MCF 10A (cell line): ENCODE measurements at regions not wholly inside any gene's neighbourhood (a gene's known extent, or its start where the extent isn't known, plus 50 kb on each side); places are given as distances from the start of the nearest gene placed in this dataset.

ENCODE experiments used
- BruUV-seq: library from RNA; stranded (reverse); fragments of 400-500 nt; replicated peaks from 2 replicates; lab custom pipeline; 2021; lab: Mats Ljungman, UMichigan
- CTCF ChIA-PET: fragments of 300-600 bp; sonication (Branson Sonifier 250); formaldehyde crosslinking; extraction: SDS; loops from one replicate; lab custom pipeline; 2021; ENCODE audit warnings: antibody characterized with exemption, inconsistent platforms; lab: Yijun Ruan, JAX
- POLR2A ChIA-PET: fragments of 300-600, 350-650 bp; sonication (Branson Sonifier 250); formaldehyde crosslinking; extraction: SDS; loops from one replicate; lab custom pipeline; 2020; ENCODE audit warnings: antibody characterized with exemption, inconsistent platforms; lab: Yijun Ruan, JAX
- DNase-seq: peaks from one replicate; pipeline ENCODE4 v3.0.0-alpha.2; 2018; ENCODE audit not compliant: unreplicated experiment
- H3K27ac Mint-ChIP-seq: one replicate; pipeline ENCODE4 v1.8.0; 2022; ENCODE audit warnings: mild to moderate bottlenecking, low read depth, mixed read lengths; ENCODE audit not compliant: unreplicated experiment
- H3K27me3 Mint-ChIP-seq: one replicate; pipeline ENCODE4 v1.8.0; 2022; ENCODE audit warnings: mixed read lengths; ENCODE audit not compliant: insufficient read depth, unreplicated experiment
- H3K36me3 Mint-ChIP-seq: one replicate; pipeline ENCODE4 v1.8.0; 2022; ENCODE audit warnings: mild to moderate bottlenecking, moderate library complexity, mixed read lengths; ENCODE audit not compliant: insufficient read depth, unreplicated experiment
- H3K4me1 Mint-ChIP-seq: one replicate; pipeline ENCODE4 v1.8.0; 2022; ENCODE audit warnings: mixed read lengths; ENCODE audit not compliant: insufficient read depth, unreplicated experiment
- H3K4me3 Mint-ChIP-seq: one replicate; pipeline ENCODE4 v1.8.0; 2022; ENCODE audit warnings: mild to moderate bottlenecking, moderate library complexity, mixed read lengths; ENCODE audit not compliant: unreplicated experiment
- H3K9me3 Mint-ChIP-seq: one replicate; pipeline ENCODE4 v1.8.0; 2022; ENCODE audit warnings: mixed read lengths; ENCODE audit not compliant: unreplicated experiment
- intact Hi-C: fragments of 100-400 bp; cut with micrococcal nuclease; formaldehyde crosslinking; loops from 2 replicates; pipeline ENCODE4 v1.14.1; 2022
- TF ChIP-seq, protein P1 (sequence below): fragments of 200-600 bp; IDR thresholded peaks from one replicate; pipeline ENCODE4 v1.8.0; 2022; ENCODE audit warnings: antibody characterized with exemption, mild to moderate bottlenecking; ENCODE audit not compliant: unreplicated experiment

DNA sequence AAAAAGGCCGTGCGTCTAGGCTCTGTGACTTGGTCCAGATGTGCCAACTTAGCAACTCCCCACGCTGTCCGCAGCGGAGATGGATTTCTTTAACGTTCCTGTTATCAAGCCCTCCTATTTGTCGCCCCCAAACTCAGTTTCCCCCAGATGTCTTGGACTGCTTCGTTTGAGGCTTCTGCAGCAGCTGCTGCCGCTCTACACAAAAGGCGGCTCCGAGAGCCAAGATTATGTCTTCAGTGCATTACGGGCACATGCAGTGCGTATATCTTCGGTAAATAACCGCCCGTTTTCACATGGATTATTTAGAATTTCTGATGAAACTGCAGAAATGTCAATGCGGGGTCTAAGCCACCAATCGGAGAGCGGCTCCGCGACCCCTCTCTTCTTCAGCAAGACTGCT is 240.6 kb upstream of the ZFHX3 start:
- H3K27me3 Mint-ChIP-seq: peaks cover 53% of the 10 kb centered on the region
- H3K4me1 Mint-ChIP-seq: no peaks in the 10 kb centered on the region
- no peak overlapping the region for H3K4me3 Mint-ChIP-seq
- TF ChIP-seq, protein P1, sequence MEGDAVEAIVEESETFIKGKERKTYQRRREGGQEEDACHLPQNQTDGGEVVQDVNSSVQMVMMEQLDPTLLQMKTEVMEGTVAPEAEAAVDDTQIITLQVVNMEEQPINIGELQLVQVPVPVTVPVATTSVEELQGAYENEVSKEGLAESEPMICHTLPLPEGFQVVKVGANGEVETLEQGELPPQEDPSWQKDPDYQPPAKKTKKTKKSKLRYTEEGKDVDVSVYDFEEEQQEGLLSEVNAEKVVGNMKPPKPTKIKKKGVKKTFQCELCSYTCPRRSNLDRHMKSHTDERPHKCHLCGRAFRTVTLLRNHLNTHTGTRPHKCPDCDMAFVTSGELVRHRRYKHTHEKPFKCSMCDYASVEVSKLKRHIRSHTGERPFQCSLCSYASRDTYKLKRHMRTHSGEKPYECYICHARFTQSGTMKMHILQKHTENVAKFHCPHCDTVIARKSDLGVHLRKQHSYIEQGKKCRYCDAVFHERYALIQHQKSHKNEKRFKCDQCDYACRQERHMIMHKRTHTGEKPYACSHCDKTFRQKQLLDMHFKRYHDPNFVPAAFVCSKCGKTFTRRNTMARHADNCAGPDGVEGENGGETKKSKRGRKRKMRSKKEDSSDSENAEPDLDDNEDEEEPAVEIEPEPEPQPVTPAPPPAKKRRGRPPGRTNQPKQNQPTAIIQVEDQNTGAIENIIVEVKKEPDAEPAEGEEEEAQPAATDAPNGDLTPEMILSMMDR: no peak
- ChIA-PET POLR2A (no interaction called here), CTCF (no interaction called here)
- intact Hi-C loops: no loop called here
- BruUV-seq: no TSS peak
- no peaks in the 10 kb centered on the region for H3K9me3 Mint-ChIP-seq
- DNase-seq: no peak
- H3K27ac Mint-ChIP-seq: no peak overlapping the region
- no peaks in the 10 kb centered on the region for H3K36me3 Mint-ChIP-seq

DNA sequence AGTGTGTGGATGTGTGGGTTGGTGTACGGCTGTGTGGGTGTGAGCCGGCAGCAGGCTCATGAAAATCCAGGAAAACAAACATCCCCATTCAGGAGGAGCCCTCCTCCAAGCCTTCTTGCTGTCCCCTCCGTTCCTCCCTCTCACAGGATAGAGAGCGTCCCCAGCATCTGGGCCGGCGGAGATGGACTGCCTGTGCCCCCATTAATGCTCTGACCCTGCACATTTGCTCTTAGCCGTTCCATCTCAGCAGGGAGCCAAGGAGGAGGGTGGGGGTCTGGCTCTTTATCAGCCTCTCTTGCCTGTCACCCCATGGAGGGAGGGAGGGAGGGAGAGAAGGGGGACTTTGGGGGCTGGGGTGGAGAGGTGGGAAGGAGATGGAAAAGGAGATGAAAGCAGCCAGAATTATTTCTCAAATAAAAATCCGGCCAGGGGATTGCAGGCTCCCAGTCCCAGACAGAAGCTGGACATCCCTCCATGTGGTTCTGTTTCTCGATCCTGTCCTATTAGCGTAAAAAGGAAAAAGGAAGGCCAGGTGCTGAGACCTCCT is 240.0 kb upstream of the ZFHX3 start:
- intact Hi-C loops: no loop called here
- CTCF ChIA-PET: no interaction called here

DNA sequence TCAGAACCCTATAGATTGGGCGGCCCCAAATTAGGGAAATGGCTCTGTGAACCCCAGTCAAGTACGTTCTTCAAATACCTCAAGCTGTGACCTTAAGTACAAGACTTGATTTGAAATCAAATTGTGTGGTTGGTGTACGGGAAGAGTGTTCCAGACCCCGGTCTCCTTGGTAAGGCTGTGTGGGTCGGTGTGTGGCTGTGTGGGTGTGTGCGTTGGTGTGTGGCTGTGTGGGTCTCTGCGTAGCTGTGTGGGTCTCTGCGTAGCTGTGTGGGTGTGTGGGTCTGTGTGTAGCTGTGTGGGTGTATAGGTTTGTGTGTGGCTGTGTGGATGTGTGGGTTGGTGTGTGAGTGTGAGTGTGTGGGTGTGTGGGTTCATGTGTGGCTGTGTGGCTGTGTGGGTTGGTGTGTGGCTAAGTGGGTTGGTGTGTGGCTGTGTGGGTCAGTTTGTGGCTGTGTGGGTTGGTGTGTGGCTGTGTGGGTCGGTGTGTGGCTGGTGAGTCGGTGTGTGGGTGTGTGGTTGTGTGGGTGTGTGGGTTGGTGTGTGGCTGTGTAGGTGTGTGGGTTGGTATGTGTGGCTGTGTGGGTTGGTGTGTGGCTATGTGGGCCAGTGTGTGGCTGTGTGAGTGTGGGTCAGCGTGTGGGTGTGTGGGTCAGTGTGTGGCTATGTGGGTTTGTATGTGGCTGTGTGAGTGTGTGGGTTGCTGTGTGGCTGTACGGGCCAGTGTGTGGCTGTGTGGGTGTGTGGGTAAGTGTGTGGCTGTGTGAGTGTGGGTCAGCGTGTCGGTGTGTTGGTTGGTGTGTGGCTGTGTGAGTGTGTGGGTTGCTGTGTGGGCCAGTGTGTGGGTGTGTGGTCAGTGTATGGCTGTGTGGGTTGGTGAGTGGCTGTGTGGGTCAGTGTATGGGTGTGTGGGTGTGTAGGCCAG is 238.7 kb upstream of the ZFHX3 start:
- Mint-ChIP-seq H3K9me3 (no peaks in the 10 kb centered on the region), H3K27me3 (peaks cover 50% of the 10 kb centered on the region), H3K4me1 (no peaks in the 10 kb centered on the region), H3K36me3 (no peaks in the 10 kb centered on the region), H3K4me3 (no peak overlapping the region), H3K27ac (no peak overlapping the region)
- CTCF ChIA-PET: no interaction called here
- TF ChIP-seq, protein P1: no peak
- intact Hi-C loops: no loop called here
- POLR2A ChIA-PET: no interaction called here
- no peak for DNase-seq
- BruUV-seq: no TSS peak

More for the DNA sequence above, 240.0 kb upstream of the ZFHX3 start:
- TF ChIP-seq, protein P1: no peak
- H3K27ac Mint-ChIP-seq: no peak overlapping the region
- DNase-seq: no peak
- no peak overlapping the region for H3K4me3 Mint-ChIP-seq
- H3K4me1 Mint-ChIP-seq: no peaks in the 10 kb centered on the region
- no TSS peak for BruUV-seq
- H3K36me3 Mint-ChIP-seq: no peaks in the 10 kb centered on the region
- H3K9me3 Mint-ChIP-seq: no peaks in the 10 kb centered on the region
- H3K27me3 Mint-ChIP-seq: peaks cover 50% of the 10 kb centered on the region
- POLR2A ChIA-PET: interaction anchor here (0.6 kb wide), 1 partner anchor 23 kb away, joined by 3 read pairs; no protein-coding TSS in a partner anchor

DNA sequence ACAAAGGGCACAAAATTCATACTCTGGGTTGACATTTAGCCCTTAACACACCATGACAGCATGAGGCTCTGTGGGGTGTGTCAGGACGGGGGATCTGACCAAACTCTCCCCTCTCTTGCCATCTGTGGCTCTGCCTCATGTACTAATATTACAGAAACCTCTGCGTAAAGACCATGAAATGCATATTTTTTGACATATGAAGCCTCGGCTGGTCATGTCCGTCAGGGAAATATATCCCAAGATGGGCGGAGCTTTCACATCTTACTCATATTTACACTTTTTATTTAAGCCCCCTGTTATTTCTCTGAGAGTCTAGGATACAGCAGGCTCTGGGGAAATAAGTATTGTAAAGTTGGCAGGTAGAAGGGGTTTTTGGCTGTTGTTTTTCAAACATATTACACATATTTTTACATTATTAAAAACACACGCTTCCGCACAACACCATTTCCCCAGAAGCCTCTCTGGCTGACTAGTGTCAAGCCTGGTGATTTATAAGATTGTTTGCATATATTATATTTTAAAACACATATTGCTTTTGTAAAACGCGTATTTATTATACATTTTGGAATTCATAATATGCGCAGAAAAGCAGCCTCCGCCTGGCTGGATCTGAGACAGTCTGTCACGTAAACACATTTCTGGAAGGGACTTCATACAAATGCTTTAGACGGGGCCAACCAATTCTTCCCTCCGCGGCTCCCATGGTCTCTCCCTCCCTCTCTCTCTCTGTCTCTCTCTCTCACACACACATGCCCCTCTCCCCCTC is 237.7 kb upstream of the ZFHX3 start:
- POLR2A ChIA-PET: no interaction called here
- TF ChIP-seq, protein P1: no peak
- intact Hi-C loops: no loop called here
- Mint-ChIP-seq H3K4me1 (no peaks in the 10 kb centered on the region), H3K27me3 (peaks cover 47% of the 10 kb centered on the region), H3K4me3 (no peak overlapping the region), H3K27ac (no peak overlapping the region), H3K9me3 (no peaks in the 10 kb centered on the region), H3K36me3 (no peaks in the 10 kb centered on the region)
- BruUV-seq: no TSS peak
- CTCF ChIA-PET: interaction anchor here (0.6 kb wide), 1 partner anchor 273 kb away, joined by 5 read pairs; no protein-coding TSS in a partner anchor
- no peak for DNase-seq
